ENCODE measurements at regions not wholly inside any gene's neighbourhood (a gene's known extent, or its start where the extent isn't known, plus 50 kb on each side); places are given as distances from the start of the nearest gene placed in this dataset.

DNA sequence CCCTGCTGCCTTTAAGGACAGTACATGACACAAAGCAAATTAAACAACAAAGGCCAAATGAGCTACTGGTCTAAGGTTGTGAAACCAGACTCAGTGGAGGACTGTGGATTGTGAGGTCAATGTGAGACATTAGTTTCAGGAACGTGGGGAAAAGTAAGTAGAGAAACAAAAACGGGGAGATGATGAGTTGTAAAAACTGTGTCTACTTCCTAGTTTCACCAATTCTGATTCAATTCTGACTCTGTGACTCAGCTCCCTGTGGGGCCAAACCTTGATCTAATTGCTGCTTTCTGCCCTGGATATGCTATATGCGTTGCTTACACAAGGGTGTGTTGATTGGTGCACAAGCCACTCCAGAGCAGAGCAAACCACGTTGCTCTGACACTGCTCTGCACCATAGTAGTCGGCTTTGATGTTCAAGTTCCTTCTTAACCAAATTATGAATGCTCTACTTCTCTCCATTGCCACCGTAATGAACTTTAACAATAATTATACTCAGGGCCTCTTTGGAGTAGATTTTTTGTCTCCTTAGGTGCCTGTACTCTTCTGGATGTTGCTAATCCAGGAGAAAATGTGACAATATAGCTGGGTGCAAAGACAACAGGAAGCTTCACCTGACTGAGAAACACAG, 1640.1 kb upstream of the CELF4 start:
- Histone ChIP-seq H3K27ac (no peak overlapping the region), H3K4me3 (no peak overlapping the region), H3K4me1 (no peaks in the 10 kb centered on the region), H3K9me3 (no peaks in the 10 kb centered on the region), H3K36me3 (no peaks in the 10 kb centered on the region), H3K27me3 (no peaks in the 10 kb centered on the region)
- DNase-seq (ENCODE audit: low spot score in 2 of 2): no peak
- TF ChIP-seq POLR2AphosphoS5 (IDR thresholded peaks at IDR 0.05): no peak
- TF ChIP-seq, protein P1, sequence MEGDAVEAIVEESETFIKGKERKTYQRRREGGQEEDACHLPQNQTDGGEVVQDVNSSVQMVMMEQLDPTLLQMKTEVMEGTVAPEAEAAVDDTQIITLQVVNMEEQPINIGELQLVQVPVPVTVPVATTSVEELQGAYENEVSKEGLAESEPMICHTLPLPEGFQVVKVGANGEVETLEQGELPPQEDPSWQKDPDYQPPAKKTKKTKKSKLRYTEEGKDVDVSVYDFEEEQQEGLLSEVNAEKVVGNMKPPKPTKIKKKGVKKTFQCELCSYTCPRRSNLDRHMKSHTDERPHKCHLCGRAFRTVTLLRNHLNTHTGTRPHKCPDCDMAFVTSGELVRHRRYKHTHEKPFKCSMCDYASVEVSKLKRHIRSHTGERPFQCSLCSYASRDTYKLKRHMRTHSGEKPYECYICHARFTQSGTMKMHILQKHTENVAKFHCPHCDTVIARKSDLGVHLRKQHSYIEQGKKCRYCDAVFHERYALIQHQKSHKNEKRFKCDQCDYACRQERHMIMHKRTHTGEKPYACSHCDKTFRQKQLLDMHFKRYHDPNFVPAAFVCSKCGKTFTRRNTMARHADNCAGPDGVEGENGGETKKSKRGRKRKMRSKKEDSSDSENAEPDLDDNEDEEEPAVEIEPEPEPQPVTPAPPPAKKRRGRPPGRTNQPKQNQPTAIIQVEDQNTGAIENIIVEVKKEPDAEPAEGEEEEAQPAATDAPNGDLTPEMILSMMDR (IDR thresholded peaks at IDR 0.05): no peak
- no peak for TF ChIP-seq EP300 (IDR thresholded peaks at IDR 0.05)
- no peak for TF ChIP-seq POLR2A (IDR thresholded peaks at IDR 0.05)
- 83% methylated on average over 6 of the region's 6 CpGs for WGBS

DNA sequence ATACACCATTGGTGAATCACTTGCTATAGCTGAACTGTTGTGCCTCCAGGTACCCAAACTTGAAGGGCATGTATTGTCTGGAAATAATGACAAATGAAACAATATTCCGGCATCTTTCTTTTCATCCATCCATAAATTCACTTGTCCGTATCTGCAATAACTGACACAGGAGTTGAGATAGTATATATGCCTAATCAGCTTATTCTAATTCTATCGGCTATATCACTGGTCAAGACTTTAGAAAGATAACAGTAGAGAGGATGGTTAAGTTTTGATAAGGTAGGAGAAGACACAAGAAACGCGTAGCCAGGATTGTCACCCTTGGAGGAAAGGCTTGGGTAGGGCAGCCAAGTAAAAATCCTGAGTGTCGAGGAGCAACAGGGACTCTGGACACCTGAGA, 1634.6 kb upstream of the CELF4 start:
- no peak overlapping the region for H3K4me3 ChIP-seq
- H3K9me3 ChIP-seq: no peaks in the 10 kb centered on the region
- 91% methylated on average over 6 of the region's 6 CpGs for WGBS
- no peaks in the 10 kb centered on the region for H3K4me1 ChIP-seq
- H3K27me3 ChIP-seq: no peaks in the 10 kb centered on the region
- no peak for DNase-seq (ENCODE audit: low spot score in 2 of 2)
- TF ChIP-seq POLR2A (IDR thresholded peaks at IDR 0.05): no peak
- no peak for TF ChIP-seq EP300 (IDR thresholded peaks at IDR 0.05)
- TF ChIP-seq POLR2AphosphoS5 (IDR thresholded peaks at IDR 0.05): no peak
- H3K27ac ChIP-seq: no peak overlapping the region
- no peaks in the 10 kb centered on the region for H3K36me3 ChIP-seq

DNA sequence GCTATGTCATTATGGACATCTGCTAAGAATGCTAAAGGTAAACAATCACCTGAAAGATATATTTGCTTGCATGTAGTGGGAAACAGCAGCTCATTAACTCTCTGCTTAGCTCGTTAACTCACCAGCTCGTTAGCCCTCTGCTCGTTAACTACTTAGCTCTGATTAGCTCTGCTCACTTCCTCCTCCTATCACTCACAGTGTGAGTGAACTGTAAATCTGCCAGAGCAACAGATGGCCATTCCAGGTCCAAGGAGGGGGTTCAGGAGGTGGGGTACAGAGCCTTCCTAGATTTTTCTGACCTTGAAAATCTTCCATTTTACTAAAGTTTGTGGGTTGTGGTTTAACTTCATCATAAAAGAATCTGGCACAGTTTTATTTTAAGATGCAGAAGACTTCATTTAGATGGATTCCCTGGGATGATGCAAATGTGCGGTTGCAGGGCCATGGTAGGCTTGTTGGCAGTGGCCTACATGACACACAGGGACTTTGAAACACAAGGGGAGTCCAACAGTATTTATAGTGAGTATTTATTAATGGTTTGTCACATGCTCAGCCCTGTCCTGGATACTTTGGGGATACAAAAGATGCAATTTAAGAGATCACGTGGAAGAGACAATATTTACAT, 1633.7 kb upstream of the CELF4 start:
- no peaks in the 10 kb centered on the region for H3K9me3 ChIP-seq
- no peak for TF ChIP-seq POLR2AphosphoS5 (IDR thresholded peaks at IDR 0.05)
- no peaks in the 10 kb centered on the region for H3K27me3 ChIP-seq
- WGBS: 87% methylated on average over 5 of the region's 5 CpGs
- no peak for DNase-seq (ENCODE audit: low spot score in 2 of 2)
- H3K27ac ChIP-seq: no peak overlapping the region
- H3K36me3 ChIP-seq: no peaks in the 10 kb centered on the region
- no peak overlapping the region for H3K4me3 ChIP-seq
- H3K4me1 ChIP-seq: no peaks in the 10 kb centered on the region

DNA sequence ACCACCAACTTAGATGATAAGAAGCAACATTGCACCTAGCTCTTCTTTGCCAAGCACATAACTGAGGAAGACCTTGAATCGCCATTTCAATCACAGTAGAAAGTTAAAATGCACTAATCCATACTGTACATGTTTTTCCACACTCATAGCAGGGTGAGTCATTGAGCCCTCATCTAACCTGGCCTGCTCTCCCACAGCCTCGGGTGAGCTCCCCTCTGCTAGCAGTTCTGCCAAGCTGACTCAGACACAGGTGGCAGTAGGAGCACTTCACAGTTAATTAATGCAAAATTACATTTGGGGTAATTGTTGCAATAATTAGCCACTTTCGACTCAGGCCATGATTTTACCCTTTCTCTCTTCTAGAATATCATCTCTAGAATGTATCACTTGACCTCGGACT, 1632.8 kb upstream of the CELF4 start:
- Histone ChIP-seq H3K27ac (no peak overlapping the region), H3K27me3 (no peaks in the 10 kb centered on the region), H3K9me3 (no peaks in the 10 kb centered on the region), H3K4me3 (no peak overlapping the region), H3K36me3 (no peaks in the 10 kb centered on the region), H3K4me1 (no peaks in the 10 kb centered on the region)
- WGBS: 72% methylated on average over 4 of the region's 4 CpGs
- TF ChIP-seq, protein P1 (IDR thresholded peaks at IDR 0.05): no peak
- no peak for TF ChIP-seq EP300 (IDR thresholded peaks at IDR 0.05)
- TF ChIP-seq POLR2AphosphoS5 (IDR thresholded peaks at IDR 0.05): no peak
- no peak for TF ChIP-seq POLR2A (IDR thresholded peaks at IDR 0.05)
- no peak for DNase-seq (ENCODE audit: low spot score in 2 of 2)

DNA sequence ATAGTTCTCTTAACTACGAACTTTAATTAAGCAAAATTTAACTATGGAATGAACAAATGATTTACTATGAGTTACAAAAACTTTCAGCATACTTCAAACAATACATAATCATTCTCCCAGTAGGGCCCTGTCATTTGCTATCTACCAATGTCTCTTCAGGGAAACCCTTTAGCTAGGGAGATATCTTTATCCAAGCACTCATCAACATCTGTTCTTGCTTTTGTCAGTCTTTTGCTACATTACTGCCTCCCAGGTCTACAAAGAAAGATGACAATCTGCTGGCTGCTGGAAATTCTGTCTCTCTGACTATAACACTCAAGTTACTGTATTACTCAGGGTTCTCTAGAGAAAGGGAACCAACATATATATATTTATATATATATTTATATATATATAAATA, 1626.3 kb upstream of the CELF4 start:
- DNase-seq (ENCODE audit: low spot score in 2 of 2): no peak
- WGBS: 80% methylated on average over 1 of the region's 1 CpG

DNA sequence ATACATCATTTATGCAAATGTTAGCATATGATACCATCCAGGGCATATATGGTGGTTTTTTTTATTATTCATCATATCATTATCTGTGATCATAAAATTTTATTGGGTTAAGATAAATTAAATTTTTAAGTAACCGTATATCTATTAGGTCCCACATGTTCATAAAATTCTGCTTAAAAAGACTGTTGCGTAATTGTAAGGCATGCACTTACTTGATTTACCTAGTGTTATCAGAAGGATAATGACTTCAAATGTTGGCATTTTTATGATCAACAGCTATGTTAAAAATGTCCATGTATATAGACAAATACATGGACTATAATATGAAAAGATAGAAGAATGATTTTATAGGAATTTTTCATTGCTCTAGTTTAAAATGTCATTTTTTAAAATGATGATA, 1625.5 kb upstream of the CELF4 start:
- H3K4me1 ChIP-seq: no peaks in the 10 kb centered on the region
- no peak overlapping the region for H3K27ac ChIP-seq
- H3K27me3 ChIP-seq: no peaks in the 10 kb centered on the region
- no peak overlapping the region for H3K4me3 ChIP-seq
- H3K36me3 ChIP-seq: no peaks in the 10 kb centered on the region
- no peak for TF ChIP-seq EP300 (IDR thresholded peaks at IDR 0.05)
- TF ChIP-seq, protein P1 (IDR thresholded peaks at IDR 0.05): no peak
- TF ChIP-seq POLR2AphosphoS5 (IDR thresholded peaks at IDR 0.05): no peak
- TF ChIP-seq POLR2A (IDR thresholded peaks at IDR 0.05): no peak
- DNase-seq (ENCODE audit: low spot score in 2 of 2): no peak
- no peaks in the 10 kb centered on the region for H3K9me3 ChIP-seq
- 78% methylated on average over 2 of the region's 2 CpGs for WGBS

More for the DNA sequence above, 1626.3 kb upstream of the CELF4 start:
- H3K4me1 ChIP-seq: no peaks in the 10 kb centered on the region
- H3K27me3 ChIP-seq: no peaks in the 10 kb centered on the region
- TF ChIP-seq EP300 (IDR thresholded peaks at IDR 0.05) (no peak), POLR2A (IDR thresholded peaks at IDR 0.05) (no peak), POLR2AphosphoS5 (IDR thresholded peaks at IDR 0.05) (no peak)
- TF ChIP-seq, protein P1 (IDR thresholded peaks at IDR 0.05): no peak
- H3K9me3 ChIP-seq: no peaks in the 10 kb centered on the region
- H3K36me3 ChIP-seq: no peaks in the 10 kb centered on the region
- H3K27ac ChIP-seq: no peak overlapping the region
- no peak overlapping the region for H3K4me3 ChIP-seq
